Ishikawa (cell line): ENCODE measurements at regions not wholly inside any gene's neighbourhood (a gene's known extent, or its start where the extent isn't known, plus 50 kb on each side); places are given as distances from the start of the nearest gene placed in this dataset.

Experiments used
- CEBPB ChIP-seq: IDR thresholded peaks from 2 replicates; pipeline ENCODE4 v1.6.1; 2012
- CREB1 ChIP-seq: IDR thresholded peaks from 2 replicates; pipeline ENCODE4 v1.6.1; 2012; ENCODE audit warnings: low read depth
- EGR1 ChIP-seq: IDR thresholded peaks from 2 replicates; pipeline ENCODE4 v1.6.1; 2012
- EP300 ChIP-seq: IDR thresholded peaks from 2 replicates; pipeline ENCODE4 v1.6.1; 2012; ENCODE audit warnings: borderline replicate concordance
- FOXM1 ChIP-seq: IDR thresholded peaks from 2 replicates; pipeline ENCODE4 v1.6.1; 2012; ENCODE audit warnings: low read depth, borderline replicate concordance
- NFIC ChIP-seq: IDR thresholded peaks from 2 replicates; pipeline ENCODE4 v1.6.1; 2012
- RAD21 ChIP-seq: IDR thresholded peaks from 2 replicates; pipeline ENCODE4 v1.6.1; 2012; ENCODE audit warnings: low read depth
- TAF1 ChIP-seq: IDR thresholded peaks from 2 replicates; pipeline ENCODE4 v1.6.1; 2012; ENCODE audit warnings: low read depth, mild to moderate bottlenecking
- TCF12 ChIP-seq: IDR thresholded peaks from 2 replicates; pipeline ENCODE4 v1.6.1; 2012; ENCODE audit warnings: low read depth
- TEAD4 ChIP-seq: IDR thresholded peaks from 2 replicates; pipeline ENCODE4 v1.6.1; 2012
- YY1 ChIP-seq: IDR thresholded peaks from 2 replicates; pipeline ENCODE4 v1.6.1; 2012; ENCODE audit warnings: low read depth
- ZBTB7A ChIP-seq: IDR thresholded peaks from 2 replicates; pipeline ENCODE4 v1.6.1; 2012; ENCODE audit warnings: low read depth
- TF ChIP-seq, protein P1 (sequence below): IDR thresholded peaks from 2 replicates; pipeline ENCODE4 v1.6.1; 2012; ENCODE audit warnings: low read depth, mild to moderate bottlenecking
- TF ChIP-seq, protein P2 (sequence below): IDR thresholded peaks from 2 replicates; pipeline ENCODE4 v1.6.1; 2012
- TF ChIP-seq, protein P3 (sequence below): IDR thresholded peaks from 2 replicates; pipeline ENCODE4 v1.6.1; 2012

DNA sequence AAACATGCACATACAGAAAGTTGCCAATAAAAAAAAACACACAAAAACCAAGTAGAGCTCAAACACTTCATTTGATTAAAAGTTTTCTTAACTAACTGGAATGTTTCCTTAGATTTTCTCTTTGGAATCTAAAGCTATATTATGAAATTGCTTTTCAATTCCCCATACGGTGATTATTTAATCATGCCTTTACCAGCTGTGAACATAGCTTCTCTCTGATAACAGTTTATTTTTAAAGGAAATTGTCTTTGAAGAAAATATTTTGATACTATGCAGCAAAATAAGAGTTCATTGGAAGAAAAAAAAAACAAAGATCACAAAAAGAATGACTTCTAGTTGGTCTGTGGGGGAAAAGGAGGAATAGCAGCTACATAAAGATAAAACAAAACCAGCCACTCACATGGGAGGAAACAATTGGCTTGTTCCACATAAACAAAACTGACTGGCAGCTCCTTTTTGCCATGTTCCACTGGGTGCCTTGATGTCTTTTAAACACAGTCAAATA, 71.4 kb downstream of the BMP4 start:
- TF ChIP-seq CREB1 (no peak), EP300 (no peak), NFIC (no peak), TCF12 (no peak), RAD21 (no peak), ZBTB7A (no peak), EGR1 (no peak), CEBPB (no peak), YY1 (no peak), FOXM1 (no peak), TEAD4 (no peak), TAF1 (no peak)
- TF ChIP-seq, protein P1, sequence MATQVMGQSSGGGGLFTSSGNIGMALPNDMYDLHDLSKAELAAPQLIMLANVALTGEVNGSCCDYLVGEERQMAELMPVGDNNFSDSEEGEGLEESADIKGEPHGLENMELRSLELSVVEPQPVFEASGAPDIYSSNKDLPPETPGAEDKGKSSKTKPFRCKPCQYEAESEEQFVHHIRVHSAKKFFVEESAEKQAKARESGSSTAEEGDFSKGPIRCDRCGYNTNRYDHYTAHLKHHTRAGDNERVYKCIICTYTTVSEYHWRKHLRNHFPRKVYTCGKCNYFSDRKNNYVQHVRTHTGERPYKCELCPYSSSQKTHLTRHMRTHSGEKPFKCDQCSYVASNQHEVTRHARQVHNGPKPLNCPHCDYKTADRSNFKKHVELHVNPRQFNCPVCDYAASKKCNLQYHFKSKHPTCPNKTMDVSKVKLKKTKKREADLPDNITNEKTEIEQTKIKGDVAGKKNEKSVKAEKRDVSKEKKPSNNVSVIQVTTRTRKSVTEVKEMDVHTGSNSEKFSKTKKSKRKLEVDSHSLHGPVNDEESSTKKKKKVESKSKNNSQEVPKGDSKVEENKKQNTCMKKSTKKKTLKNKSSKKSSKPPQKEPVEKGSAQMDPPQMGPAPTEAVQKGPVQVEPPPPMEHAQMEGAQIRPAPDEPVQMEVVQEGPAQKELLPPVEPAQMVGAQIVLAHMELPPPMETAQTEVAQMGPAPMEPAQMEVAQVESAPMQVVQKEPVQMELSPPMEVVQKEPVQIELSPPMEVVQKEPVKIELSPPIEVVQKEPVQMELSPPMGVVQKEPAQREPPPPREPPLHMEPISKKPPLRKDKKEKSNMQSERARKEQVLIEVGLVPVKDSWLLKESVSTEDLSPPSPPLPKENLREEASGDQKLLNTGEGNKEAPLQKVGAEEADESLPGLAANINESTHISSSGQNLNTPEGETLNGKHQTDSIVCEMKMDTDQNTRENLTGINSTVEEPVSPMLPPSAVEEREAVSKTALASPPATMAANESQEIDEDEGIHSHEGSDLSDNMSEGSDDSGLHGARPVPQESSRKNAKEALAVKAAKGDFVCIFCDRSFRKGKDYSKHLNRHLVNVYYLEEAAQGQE = no peak
- TF ChIP-seq, protein P2, sequence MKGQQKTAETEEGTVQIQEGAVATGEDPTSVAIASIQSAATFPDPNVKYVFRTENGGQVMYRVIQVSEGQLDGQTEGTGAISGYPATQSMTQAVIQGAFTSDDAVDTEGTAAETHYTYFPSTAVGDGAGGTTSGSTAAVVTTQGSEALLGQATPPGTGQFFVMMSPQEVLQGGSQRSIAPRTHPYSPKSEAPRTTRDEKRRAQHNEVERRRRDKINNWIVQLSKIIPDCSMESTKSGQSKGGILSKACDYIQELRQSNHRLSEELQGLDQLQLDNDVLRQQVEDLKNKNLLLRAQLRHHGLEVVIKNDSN = no peak
- TF ChIP-seq, protein P3, sequence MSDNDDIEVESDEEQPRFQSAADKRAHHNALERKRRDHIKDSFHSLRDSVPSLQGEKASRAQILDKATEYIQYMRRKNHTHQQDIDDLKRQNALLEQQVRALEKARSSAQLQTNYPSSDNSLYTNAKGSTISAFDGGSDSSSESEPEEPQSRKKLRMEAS = no peak

DNA sequence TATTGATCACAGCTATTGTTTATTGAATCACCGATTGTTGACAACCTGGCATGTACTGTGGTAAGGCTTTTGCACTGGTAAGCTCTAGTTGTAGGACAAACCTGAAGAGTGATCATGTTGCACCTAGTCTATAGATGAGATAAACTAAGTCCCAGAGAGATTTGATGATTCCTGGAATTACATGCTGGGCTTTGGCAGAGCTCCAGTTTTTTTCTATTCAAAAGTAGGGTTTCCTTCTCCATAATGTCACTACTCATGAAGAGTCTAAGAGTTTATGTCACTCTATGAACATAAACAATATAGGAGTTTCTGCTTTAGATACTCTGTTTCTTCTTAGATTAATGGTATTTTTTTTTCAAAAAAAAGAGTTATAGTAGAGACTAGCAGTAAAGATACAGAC, 72.0 kb downstream of the BMP4 start:
- TF ChIP-seq TAF1 (no peak), EGR1 (no peak), FOXM1 (no peak), TCF12 (no peak), EP300 (no peak), NFIC (no peak), CEBPB (no peak), RAD21 (no peak), TEAD4 (no peak)
- TF ChIP-seq, protein P2 = no peak
- TF ChIP-seq, protein P3 = no peak
- TF ChIP-seq, protein P1 = no peak

DNA sequence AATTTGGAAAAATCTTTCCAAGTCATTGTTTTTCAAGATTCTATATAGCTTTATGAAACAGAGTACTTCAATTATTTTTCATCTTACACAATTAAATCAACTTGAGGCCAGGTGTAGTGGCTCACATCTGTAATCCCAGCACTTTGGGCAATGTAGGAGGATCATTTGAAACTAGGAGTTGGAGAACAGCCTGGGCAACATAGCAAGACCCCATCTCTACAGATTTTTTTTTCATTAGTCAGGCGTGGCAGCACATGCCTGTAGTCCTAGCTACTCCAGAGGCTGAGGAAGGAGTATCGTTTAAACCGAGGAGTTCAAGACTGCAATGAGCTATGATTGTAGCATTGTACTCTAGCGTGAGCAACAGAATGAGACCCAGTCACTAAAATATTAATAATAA, 72.9 kb downstream of the BMP4 start:
- TF ChIP-seq, protein P3 = no peak
- TF ChIP-seq RAD21 (no peak), CEBPB (no peak), TAF1 (no peak), YY1 (no peak), NFIC (no peak), CREB1 (no peak), TEAD4 (no peak), EGR1 (no peak), FOXM1 (no peak)
- TF ChIP-seq, protein P1 = no peak
- TF ChIP-seq, protein P2 = no peak

DNA sequence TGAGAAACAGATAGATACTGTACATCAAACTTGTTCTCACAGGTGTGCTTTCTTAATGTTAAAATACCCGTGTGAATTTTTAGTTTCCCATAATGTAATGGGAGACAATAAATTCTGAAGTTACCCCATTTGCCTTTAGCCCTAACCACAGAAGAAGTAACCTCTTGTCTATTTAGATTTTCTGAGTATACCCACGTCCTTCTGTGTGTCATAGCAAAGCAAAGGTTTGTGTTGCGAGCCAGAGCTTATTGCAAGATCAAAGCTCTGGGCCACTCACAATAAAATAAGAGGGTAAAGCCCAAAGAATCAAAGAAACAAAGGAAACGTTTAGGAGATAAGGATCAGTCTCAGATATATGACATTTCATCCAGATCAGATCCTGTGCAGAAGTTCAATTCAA, 73.9 kb downstream of the BMP4 start:
- TF ChIP-seq CEBPB (no peak), ZBTB7A (no peak), NFIC (no peak), EGR1 (no peak), YY1 (no peak), TAF1 (no peak), TEAD4 (no peak), TCF12 (no peak)
- TF ChIP-seq, protein P3 = no peak
